ENCODE measurements at regions not wholly inside any gene's neighbourhood (a gene's known extent, or its start where the extent isn't known, plus 50 kb on each side); places are given as distances from the start of the nearest gene placed in this dataset.
A peak's percentile ranks its signal among the peaks of the same experiment; 100 is the strongest.

DNA sequence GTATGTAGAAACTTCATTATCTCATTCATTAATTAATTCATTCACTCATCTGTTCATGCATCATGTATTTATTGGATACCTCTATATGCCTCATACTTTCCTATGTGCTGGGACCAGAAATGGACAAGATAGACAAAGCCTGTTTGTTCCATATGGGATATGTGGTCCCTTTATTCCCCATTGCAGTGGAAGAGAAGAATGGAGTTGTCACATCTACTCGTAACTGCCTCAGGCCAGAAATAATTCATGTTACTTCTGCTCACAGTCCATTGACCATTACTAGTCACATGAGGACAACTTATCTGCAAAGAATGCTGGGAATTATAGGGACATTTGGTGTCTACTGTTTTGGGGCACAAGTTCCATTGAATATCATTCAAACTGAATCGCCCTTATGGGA lies 327.8 kb downstream of the MATN1 start:
- DNase-seq (no peak), ATAC-seq (no peak)
- Mint-ChIP-seq H3K27me3 (ENCODE audit: low read depth) (peaks cover 3% of the 10 kb centered on the region), H3K4me1 (ENCODE audit: low read depth) (no peaks in the 10 kb centered on the region), H3K36me3 (ENCODE audit: insufficient read depth) (no peaks in the 10 kb centered on the region), H3K4me3 (no peak overlapping the region), H3K9me3 (no peaks in the 10 kb centered on the region)

DNA sequence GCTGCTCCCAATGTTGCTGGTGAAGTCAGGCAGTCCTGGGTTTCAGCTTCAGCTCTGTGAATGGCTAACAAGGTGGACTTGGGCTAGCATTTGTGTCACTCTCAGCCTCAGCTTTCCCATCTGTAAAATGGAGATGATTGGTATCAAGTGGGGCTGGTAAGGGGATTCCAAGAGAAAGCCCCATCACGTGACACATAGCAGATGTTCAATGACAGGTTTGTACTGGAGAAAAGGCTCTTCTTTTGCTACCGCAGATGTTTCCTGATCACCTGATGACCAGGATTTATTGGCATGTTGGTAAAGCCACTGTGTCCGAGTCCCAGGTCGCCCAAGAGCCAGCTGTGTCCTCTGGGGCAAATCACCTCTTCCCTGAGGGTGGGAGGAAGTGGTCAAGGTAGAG lies 335.0 kb downstream of the MATN1 start:
- H3K9me3 Mint-ChIP-seq = no peaks in the 10 kb centered on the region
- ATAC-seq (no peak), DNase-seq (no peak)
- no peak overlapping the region for H3K4me3 Mint-ChIP-seq
- peaks cover 23% of the 10 kb centered on the region for H3K27me3 Mint-ChIP-seq (ENCODE audit: low read depth)
- H3K4me1 Mint-ChIP-seq (ENCODE audit: low read depth) = no peaks in the 10 kb centered on the region
- no peaks in the 10 kb centered on the region for H3K36me3 Mint-ChIP-seq (ENCODE audit: insufficient read depth)

DNA sequence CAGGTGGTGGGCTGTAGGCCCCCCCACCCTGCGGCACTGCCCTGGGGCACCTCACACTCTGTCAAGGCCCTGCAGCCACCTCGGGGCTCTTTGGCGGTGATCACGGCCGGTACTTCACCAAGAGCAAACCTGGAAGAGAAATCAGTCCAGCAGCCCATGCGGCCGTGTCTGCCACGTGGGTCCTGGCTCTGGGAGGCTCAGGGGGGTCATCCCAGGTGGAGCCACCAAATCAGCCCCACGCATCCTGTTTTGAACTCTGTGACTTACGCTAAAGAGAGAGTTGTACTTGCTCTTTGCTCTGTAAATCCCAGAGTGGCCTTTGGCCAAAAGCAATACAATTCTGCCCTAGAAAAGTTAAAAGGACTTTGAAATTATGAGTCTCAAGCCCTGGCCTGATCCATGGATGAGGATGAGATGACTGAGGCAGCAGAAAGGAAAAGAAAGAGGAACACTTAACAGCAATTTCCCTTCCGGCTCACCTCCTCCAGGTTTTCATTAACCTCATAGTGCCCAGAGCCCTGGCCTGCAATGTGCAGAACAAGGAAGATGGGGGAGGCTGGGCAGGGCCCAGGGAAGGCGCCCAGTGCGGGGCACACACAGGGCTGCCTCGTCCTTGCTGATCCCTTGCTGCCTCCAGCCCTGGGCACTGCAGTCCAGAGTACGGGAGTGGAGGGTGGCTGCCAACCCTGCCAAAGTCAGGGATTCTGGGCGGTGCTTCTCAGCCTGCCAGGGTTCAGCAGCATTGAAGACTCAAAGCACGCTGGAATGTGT lies 337.0 kb downstream of the MATN1 start:
- ATAC-seq (no peak), DNase-seq (no peak)
- no peak overlapping the region for H3K4me3 Mint-ChIP-seq
- peaks cover 33% of the 10 kb centered on the region for H3K27me3 Mint-ChIP-seq (ENCODE audit: low read depth)
- H3K36me3 Mint-ChIP-seq (ENCODE audit: insufficient read depth) = no peaks in the 10 kb centered on the region
- no peaks in the 10 kb centered on the region for H3K4me1 Mint-ChIP-seq (ENCODE audit: low read depth)
- H3K9me3 Mint-ChIP-seq = no peaks in the 10 kb centered on the region

DNA sequence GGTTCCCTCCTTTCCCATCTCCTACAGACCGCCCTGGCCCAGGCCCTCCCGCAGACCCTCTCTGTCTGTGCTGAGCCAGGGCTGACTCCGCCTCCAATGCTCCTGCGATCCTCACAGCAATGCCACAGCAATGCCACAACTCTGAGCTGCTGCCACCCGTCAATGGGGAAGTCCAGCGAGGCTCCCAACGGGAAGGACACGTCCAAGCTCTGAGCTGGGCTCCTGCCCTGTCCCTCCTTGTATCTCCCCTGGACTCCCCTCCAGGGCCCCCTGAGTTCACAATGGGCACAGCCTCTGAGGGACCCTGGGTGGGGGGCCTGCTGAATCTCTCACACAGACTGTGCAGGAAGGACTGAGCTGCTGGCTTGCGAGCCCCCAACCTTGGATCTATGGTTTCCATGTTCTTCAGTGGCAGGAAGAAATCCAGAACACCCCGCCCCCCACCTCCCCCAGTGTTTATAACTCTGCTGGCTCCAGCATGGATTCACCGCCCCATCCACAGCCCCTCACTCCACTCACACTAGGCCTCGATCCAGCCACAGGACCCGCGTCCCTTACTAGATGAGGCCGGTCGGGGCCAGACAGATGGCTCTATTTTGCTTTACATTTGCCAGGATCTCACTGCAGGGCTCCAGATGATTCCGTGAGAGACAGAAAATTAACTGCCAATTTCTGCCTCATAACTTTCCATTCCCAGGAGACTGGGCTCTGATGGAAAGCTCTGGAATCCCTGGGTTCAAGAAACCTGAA lies 338.0 kb downstream of the MATN1 start:
- peaks cover 34% of the 10 kb centered on the region for H3K27me3 Mint-ChIP-seq (ENCODE audit: low read depth)
- H3K4me1 Mint-ChIP-seq (ENCODE audit: low read depth) = peaks cover 1% of the 10 kb centered on the region
- no peak for DNase-seq
- H3K36me3 Mint-ChIP-seq (ENCODE audit: insufficient read depth) = no peaks in the 10 kb centered on the region
- H3K9me3 Mint-ChIP-seq = no peaks in the 10 kb centered on the region
- H3K4me3 Mint-ChIP-seq = no peak overlapping the region
- ATAC-seq = no peak

DNA sequence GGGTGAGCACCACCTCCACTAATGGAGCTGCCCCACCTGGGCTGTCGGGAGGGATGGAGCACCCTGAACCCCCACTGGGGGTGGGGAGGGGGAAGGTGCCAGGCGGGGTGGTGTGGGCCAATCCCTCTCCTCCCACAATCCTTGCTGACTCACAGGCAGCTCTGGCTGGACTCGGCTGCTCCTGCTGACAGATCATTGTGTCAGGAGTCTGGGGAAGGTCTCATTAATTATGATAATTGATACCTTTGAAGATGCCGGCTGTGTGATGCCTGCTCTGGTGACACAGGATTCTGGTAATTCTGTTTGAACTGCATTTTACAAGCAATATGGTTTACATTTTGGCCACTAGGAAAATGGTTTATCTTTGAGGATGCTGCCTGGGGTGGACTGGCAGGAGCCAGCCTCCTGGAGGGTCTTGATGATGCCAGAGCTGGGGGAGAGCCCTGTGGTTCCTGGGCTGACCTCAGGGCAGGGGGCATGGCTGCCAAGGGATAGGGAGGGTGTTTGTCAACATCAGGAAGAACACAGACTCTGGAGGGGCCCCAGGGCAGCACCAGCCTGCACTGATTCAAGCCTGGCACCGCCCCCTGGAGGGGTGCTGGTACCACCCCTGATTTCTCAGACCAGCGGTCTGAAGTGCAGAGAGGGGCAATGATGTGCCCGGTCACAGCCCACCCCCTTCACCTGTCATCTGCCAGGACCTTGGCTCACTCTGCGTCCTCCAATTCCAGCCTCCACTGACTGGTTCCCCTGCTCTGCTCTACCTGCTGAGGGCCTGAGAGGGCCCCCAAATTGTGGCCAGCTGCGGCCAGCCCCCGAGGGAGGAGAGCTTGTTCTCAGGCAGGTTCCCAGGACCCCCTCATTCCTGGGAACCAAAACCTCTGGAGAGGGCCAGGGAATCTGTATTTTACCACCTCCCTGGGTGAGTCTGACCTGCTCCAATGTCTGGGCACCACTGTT lies 338.8 kb downstream of the MATN1 start:
- H3K4me3 Mint-ChIP-seq = no peak overlapping the region
- H3K36me3 Mint-ChIP-seq (ENCODE audit: insufficient read depth) = no peaks in the 10 kb centered on the region
- no peak for DNase-seq
- peaks cover 1% of the 10 kb centered on the region for H3K4me1 Mint-ChIP-seq (ENCODE audit: low read depth)
- H3K9me3 Mint-ChIP-seq = no peaks in the 10 kb centered on the region
- H3K27me3 Mint-ChIP-seq (ENCODE audit: low read depth) = peaks cover 29% of the 10 kb centered on the region
- ATAC-seq = no peak

DNA sequence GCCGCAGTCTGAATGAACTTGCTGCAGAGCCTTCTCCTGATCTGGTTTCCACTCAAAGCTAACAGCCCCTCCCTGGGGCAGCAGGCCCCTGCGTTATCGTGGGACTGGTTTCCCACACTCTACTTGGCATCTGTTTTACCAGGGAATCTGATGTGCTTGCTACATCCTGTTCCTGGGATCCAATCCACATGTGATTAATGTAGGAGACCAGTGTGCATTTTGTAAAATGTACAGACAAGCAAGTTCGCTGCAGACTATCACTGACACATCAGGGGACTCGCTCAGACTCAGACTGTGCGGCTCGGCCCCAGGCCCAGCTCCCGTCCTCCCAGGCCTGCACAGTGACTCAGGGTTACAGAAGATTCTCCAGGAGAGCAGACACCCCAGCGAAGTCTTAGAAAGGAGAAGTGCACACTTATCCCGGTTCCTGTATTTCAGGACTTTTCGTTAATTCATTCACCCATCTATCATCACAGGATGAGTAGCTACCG lies 340.1 kb downstream of the MATN1 start:
- H3K36me3 Mint-ChIP-seq (ENCODE audit: insufficient read depth) = no peaks in the 10 kb centered on the region
- no peaks in the 10 kb centered on the region for H3K9me3 Mint-ChIP-seq
- peaks cover 23% of the 10 kb centered on the region for H3K27me3 Mint-ChIP-seq (ENCODE audit: low read depth)
- no peak overlapping the region for H3K4me3 Mint-ChIP-seq
- ATAC-seq (no peak), DNase-seq (no peak)
- H3K4me1 Mint-ChIP-seq (ENCODE audit: low read depth) = peaks cover 1% of the 10 kb centered on the region

DNA sequence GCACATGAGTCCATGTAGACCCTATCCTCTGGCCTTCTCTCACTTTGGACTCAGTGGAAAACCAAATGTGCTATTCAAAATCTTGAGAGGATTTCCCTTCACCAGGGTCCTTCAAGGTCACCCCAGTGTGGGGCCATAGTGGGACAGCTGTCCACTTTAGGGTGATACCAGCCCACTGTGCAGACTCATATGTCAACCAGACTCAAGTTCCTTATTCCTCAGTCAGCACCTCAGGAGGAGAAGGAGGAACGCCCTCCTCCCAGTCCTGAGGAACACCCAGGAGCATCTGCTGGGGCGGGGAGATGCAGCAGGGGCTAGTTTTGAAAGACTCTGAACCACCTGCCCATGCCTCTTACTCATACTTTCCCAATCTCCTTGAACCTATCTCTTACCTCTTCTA lies 340.9 kb downstream of the MATN1 start:
- peaks cover 18% of the 10 kb centered on the region for H3K27me3 Mint-ChIP-seq (ENCODE audit: low read depth)
- H3K36me3 Mint-ChIP-seq (ENCODE audit: insufficient read depth) = no peaks in the 10 kb centered on the region
- H3K4me1 Mint-ChIP-seq (ENCODE audit: low read depth) = peaks cover 1% of the 10 kb centered on the region
- no peak overlapping the region for H3K4me3 Mint-ChIP-seq
- no peak for ATAC-seq
- no peak for DNase-seq
- no peaks in the 10 kb centered on the region for H3K9me3 Mint-ChIP-seq

DNA sequence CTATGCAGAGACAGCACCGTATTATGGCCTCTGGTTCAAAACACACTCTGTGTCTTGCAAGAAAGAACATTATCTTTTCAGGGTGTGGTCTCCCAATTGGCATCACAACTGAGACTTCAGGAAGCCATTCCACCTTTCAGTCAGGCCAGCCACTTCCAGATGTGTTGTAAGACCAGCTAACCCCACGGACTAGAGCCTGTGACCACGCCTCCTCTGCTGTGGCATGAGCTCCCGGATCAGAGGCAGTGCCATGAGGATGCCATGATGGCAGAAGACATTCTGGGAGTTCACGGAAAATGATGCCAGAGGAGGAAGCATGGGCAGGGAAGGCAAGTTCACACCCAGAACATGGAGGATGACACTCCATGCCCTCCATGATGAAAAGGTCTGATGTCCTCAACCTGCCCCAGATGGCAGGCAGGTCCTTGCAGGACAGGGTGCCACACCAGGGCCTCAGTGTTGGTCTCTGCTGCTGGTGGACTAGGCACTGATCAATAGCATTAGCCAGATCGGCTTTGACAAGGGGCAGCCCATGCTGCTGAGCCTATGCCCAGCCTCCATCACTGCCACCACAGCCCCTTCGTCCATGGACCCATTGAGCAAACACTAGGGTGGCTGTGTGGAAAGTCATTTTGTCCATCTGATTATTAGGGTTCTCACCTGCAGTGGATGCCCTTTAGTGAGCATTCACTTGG lies 341.6 kb downstream of the MATN1 start:
- Mint-ChIP-seq H3K36me3 (ENCODE audit: insufficient read depth) (no peaks in the 10 kb centered on the region), H3K4me3 (no peak overlapping the region), H3K4me1 (ENCODE audit: low read depth) (peaks cover 1% of the 10 kb centered on the region), H3K27me3 (ENCODE audit: low read depth) (peaks cover 19% of the 10 kb centered on the region), H3K9me3 (no peaks in the 10 kb centered on the region)
- no peak for DNase-seq
- no peak for ATAC-seq

DNA sequence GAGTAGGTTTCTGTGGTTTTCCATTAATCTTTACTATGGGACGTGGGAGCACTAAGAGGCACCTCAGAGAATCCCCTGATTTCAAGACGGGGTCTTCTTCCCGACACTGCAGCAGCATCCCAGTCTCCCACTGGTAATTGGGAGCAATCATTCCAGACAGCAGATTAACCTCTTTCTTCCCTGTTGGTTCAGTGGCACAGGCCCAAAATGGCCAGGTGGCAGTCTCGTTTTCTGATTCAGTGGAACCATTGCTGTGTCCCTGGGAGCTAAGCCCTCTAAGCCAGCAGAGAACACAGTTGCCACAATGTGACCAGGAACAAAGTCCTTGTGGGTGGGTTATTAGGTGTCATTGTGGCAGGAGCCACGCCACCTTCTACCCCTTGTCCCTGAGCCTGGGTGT lies 342.1 kb downstream of the MATN1 start:
- ATAC-seq (no peak), DNase-seq (no peak)
- H3K4me1 Mint-ChIP-seq (ENCODE audit: low read depth) = peaks cover 1% of the 10 kb centered on the region
- no peaks in the 10 kb centered on the region for H3K9me3 Mint-ChIP-seq
- H3K36me3 Mint-ChIP-seq (ENCODE audit: insufficient read depth) = no peaks in the 10 kb centered on the region
- H3K4me3 Mint-ChIP-seq = no peak overlapping the region
- peaks cover 22% of the 10 kb centered on the region for H3K27me3 Mint-ChIP-seq (ENCODE audit: low read depth)

DNA sequence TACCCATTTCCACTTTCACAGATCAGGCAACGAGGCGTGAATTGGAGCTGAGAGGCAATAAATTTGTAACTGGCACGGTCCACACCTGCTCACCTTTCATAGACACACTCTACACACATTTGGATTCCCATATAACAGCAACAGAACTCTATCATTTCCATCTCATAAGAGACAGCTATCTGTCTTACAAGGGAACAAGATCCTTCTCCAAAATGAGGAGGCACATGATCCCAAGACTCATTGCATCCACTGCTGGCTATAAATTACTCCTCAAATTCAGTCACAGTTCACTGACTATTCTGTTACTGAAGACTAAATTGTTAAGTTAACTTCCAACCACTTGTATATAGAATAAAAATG lies 342.8 kb downstream of the MATN1 start:
- H3K9me3 Mint-ChIP-seq = no peaks in the 10 kb centered on the region

DNA sequence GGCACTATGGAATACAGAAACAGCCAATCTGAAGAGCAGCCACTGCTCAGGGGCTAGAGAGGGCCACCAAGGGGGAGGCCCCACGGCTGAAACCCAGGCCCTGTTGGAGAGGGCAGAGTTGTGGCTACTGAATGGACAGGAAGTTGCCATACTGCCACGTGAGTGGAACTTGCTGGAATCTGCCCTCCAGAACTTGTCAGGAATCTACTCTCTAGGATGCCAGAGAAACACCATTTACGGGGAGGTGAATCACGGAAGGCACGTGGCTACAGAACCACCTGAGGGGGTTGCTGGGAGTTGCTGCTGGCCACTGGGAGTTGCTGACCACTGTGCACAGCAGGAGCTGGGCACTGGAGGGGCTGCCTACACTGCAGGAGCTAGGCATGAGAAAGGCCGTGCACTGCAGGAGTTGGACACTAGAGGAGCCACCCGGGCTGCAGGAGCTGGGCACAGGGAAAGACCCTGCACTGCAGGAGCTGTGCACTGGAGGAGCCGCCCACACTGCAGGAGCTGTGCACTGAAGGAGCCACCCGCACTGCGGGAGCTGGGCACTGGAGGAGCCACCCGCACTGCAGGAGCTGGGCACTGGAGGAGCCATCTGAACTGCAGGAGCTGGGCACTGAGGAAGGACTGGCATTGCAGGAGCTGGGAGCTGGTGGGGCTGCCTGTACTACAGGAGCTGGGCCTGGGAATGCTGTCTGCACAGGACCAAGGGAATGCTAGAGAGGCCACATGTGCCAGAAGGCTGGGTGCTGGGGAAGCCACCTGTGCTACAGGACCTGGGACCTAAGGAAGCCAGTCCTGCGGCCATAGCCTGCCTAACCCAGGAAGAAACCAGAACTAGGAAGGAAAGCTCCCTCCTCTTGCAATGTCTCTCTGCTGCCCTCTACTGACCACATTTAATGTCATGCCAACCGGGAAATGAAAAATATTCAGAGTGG lies 343.4 kb downstream of the MATN1 start:
- no peak overlapping the region for H3K4me3 Mint-ChIP-seq
- H3K36me3 Mint-ChIP-seq (ENCODE audit: insufficient read depth) = no peaks in the 10 kb centered on the region
- no peaks in the 10 kb centered on the region for H3K9me3 Mint-ChIP-seq
- peaks cover 1% of the 10 kb centered on the region for H3K4me1 Mint-ChIP-seq (ENCODE audit: low read depth)
- ATAC-seq = peak; percentile 45 to 49
- H3K27me3 Mint-ChIP-seq (ENCODE audit: low read depth) = peaks cover 24% of the 10 kb centered on the region
- DNase-seq = peak; percentile 22

More for the DNA sequence above, 342.8 kb downstream of the MATN1 start:
- H3K27me3 Mint-ChIP-seq (ENCODE audit: low read depth) = peaks cover 26% of the 10 kb centered on the region
- DNase-seq (no peak), ATAC-seq (no peak)
- H3K4me3 Mint-ChIP-seq = no peak overlapping the region
- H3K36me3 Mint-ChIP-seq (ENCODE audit: insufficient read depth) = no peaks in the 10 kb centered on the region
- H3K4me1 Mint-ChIP-seq (ENCODE audit: low read depth) = peaks cover 1% of the 10 kb centered on the region

DNA sequence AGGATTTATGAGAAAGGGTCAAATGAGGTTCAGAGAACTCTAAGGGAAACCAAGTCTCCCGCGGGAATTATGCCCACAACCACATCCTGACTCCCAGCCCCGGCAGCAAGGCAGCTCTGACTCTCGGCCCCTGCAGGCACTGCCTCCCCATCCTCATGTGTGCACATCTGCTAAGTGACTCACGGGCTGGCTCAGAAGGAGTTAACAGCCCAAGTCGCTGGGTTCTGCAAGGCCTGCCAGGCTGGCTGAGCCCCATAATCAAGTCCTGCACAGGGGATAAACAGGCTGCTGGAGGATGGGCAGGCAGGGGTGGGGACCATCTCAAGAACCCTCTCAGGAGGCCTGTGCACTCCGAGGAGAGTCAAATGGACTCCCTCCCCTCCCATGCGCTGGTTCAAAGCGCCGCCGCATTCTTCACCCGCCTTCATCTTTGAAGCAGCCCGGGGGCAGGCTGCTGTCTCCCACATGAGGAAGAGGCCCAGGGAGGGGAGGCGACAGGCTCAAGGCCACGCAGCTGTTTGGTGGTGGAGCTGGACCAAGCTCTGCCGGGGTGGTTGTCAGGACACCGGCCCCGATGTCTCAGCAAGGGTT lies 344.3 kb downstream of the MATN1 start:
- no peaks in the 10 kb centered on the region for H3K36me3 Mint-ChIP-seq (ENCODE audit: insufficient read depth)
- H3K4me1 Mint-ChIP-seq (ENCODE audit: low read depth) = peaks cover 1% of the 10 kb centered on the region
- DNase-seq (no peak), ATAC-seq (no peak)
- H3K27me3 Mint-ChIP-seq (ENCODE audit: low read depth) = peaks cover 24% of the 10 kb centered on the region
- H3K9me3 Mint-ChIP-seq = no peaks in the 10 kb centered on the region
- H3K4me3 Mint-ChIP-seq = no peak overlapping the region

Measured in activated T-cell treated with anti-CD3 and anti-CD28 coated beads, Interleukin-2, amount 50 U/mL, for 4 hours (primary cell).